Body of pancreas (tissue), 4 donors: ENCODE measurements at regions not wholly inside any gene's neighbourhood (a gene's known extent, or its start where the extent isn't known, plus 50 kb on each side); places are given as distances from the start of the nearest gene placed in this dataset.
"Not testable (repeated sequence)": the region's sequence is repeated elsewhere in the genome, so short reads cannot be mapped to it uniquely, and the experiment has no call there.

ENCODE experiments used
- CTCF ChIP-seq, 7 experiments: fragments of 450-650 bp in 4 of 7; fragments of 200-600 bp in 3 of 7; sonication (generic) in 3 of 7; IDR thresholded peaks; one replicate each; pipeline ENCODE4 v1.5.1; 2016 to 2019; ENCODE audit warnings: antibody characterized with exemption in 7 of 7
- POLR2A ChIP-seq, 3 donors: fragments of 450-650 bp; IDR thresholded peaks; one replicate each; pipeline ENCODE4 v1.6.1; 2016; ENCODE audit warnings: antibody characterized with exemption in 3 of 3, mild to moderate bottlenecking in 2 of 3

DNA sequence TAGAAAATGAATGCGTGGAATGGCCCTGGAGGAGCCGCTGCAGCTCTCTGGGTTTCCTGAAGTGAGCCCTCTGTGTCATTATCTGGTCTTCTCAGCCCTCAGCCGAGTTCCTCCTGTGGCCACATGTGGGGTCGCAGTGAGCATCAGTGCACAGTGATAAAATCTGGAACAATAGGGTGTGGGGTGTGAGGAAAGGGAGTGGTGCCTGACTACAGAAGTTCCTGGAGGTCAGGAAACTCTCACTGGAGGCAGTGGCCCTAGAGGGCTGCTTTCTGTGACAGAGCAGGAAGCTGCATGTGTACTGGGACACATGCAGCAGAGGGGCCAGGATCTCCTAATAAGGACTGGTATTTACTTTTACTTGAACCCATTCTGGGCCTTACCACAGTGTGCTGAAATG is 1942.5 kb downstream of the FOXD4L5 start:
- TF ChIP-seq POLR2A, CTCF (IDR thresholded peaks at IDR 0.05): not testable (repeated sequence)
